ENCODE measurements at regions not wholly inside any gene's neighbourhood (a gene's known extent, or its start where the extent isn't known, plus 50 kb on each side); places are given as distances from the start of the nearest gene placed in this dataset.

GRCh38 chr5:53334431-53334941, 145.9 kb upstream of the FST start:
- DNase-seq, result no peak

GRCh38 chr5:53335115-53335514, 145.3 kb upstream of the FST start:
- no peak for DNase-seq

GRCh38 chr5:53337827-53338226, 142.6 kb upstream of the FST start:
- no peak for DNase-seq

GRCh38 chr5:53338971-53339370, 141.5 kb upstream of the FST start:
- DNase-seq, result no peak

- no peak for DNase-seq
Observed at GRCh38 chr5:53339962-53340540, 140.4 kb upstream of the FST start.

GRCh38 chr5:53340956-53341750, 139.3 kb upstream of the FST start:
- DNase-seq, result no peak

- no peak for DNase-seq
Observed at GRCh38 chr5:53342236-53342635, 138.2 kb upstream of the FST start.

GRCh38 chr5:53343187-53343586, 137.2 kb upstream of the FST start:
- no peak for DNase-seq

GRCh38 chr5:53350368-53350767, 130.1 kb upstream of the FST start:
- DNase-seq, result no peak

GRCh38 chr5:53350991-53351770, 129.2 kb upstream of the FST start:
- no peak for DNase-seq

- DNase-seq, result no peak
Observed at GRCh38 chr5:53355316-53355715, 125.1 kb upstream of the FST start.

- DNase-seq, result no peak
Observed at GRCh38 chr5:53355931-53356330, 124.5 kb upstream of the FST start.

GRCh38 chr5:53357439-53357838, 123.0 kb upstream of the FST start:
- no peak for DNase-seq

GRCh38 chr5:53358794-53359193, 121.6 kb upstream of the FST start:
- DNase-seq, result no peak

- peak; percentile 25 for DNase-seq
Observed at GRCh38 chr5:53359916-53360517, 120.4 kb upstream of the FST start.

- DNase-seq, result no peak
Observed at GRCh38 chr5:53360811-53361210, 119.6 kb upstream of the FST start.

- DNase-seq, result no peak
Observed at GRCh38 chr5:53361708-53362107, 118.7 kb upstream of the FST start.

GRCh38 chr5:53362521-53362941, 117.9 kb upstream of the FST start:
- no peak for DNase-seq

GRCh38 chr5:53364061-53364460, 116.4 kb upstream of the FST start:
- no peak for DNase-seq

GRCh38 chr5:53366245-53366644, 114.2 kb upstream of the FST start:
- DNase-seq, result no peak

- DNase-seq, result no peak
Observed at GRCh38 chr5:53367727-53368126, 112.7 kb upstream of the FST start.

GRCh38 chr5:53368516-53368915, 111.9 kb upstream of the FST start:
- DNase-seq, result no peak

- no peak for DNase-seq
Observed at GRCh38 chr5:53368966-53369605, 111.3 kb upstream of the FST start.

All from NCI-H2029 (cell line).